Inflammatory macrophage treated with lipopolysaccharide for 1 hour (primary cell): ENCODE measurements at regions not wholly inside any gene's neighbourhood (a gene's known extent, or its start where the extent isn't known, plus 50 kb on each side); places are given as distances from the start of the nearest gene placed in this dataset.

Experiments used
- DNase-seq, 2 donors: peaks; one replicate each; pipeline ENCODE4 v3.0.0-alpha.2; 2020 to 2022

- DNase-seq: no peak
Observed at GRCh38 chr9:23215688-23216087, 610.4 kb downstream of the ELAVL2 start.

- DNase-seq: no peak
Observed at GRCh38 chr9:23219471-23219870, 606.6 kb downstream of the ELAVL2 start.

- DNase-seq: no peak
Observed at GRCh38 chr9:23220171-23220570, 605.9 kb downstream of the ELAVL2 start.

- no peak for DNase-seq
Observed at GRCh38 chr9:23220957-23221356, 605.1 kb downstream of the ELAVL2 start.

GRCh38 chr9:23229890-23230317 is 596.1 kb downstream of the ELAVL2 start:
- DNase-seq: no peak

GRCh38 chr9:23232831-23233230 is 593.2 kb downstream of the ELAVL2 start:
- no peak for DNase-seq

- no peak for DNase-seq
Observed at GRCh38 chr9:23243523-23243922, 582.5 kb downstream of the ELAVL2 start.

- no peak for DNase-seq
Observed at GRCh38 chr9:23245067-23245466, 581.0 kb downstream of the ELAVL2 start.

- no peak for DNase-seq
Observed at GRCh38 chr9:23254404-23255184, 571.4 kb downstream of the ELAVL2 start.

- DNase-seq: no peak
Observed at GRCh38 chr9:23255346-23255745, 570.7 kb downstream of the ELAVL2 start.

GRCh38 chr9:23258569-23258968 is 567.5 kb downstream of the ELAVL2 start:
- DNase-seq: no peak

GRCh38 chr9:23278561-23278960 is 547.5 kb downstream of the ELAVL2 start:
- DNase-seq: no peak

- no peak for DNase-seq
Observed at GRCh38 chr9:23287390-23287789, 538.6 kb downstream of the ELAVL2 start.

GRCh38 chr9:23288545-23288944 is 537.5 kb downstream of the ELAVL2 start:
- DNase-seq: no peak

- DNase-seq: no peak
Observed at GRCh38 chr9:23290973-23291372, 535.1 kb downstream of the ELAVL2 start.

- DNase-seq: no peak
Observed at GRCh38 chr9:23302281-23302680, 523.8 kb downstream of the ELAVL2 start.

GRCh38 chr9:23306731-23307130 is 519.3 kb downstream of the ELAVL2 start:
- DNase-seq: no peak

- no peak for DNase-seq
Observed at GRCh38 chr9:23307731-23308513, 518.1 kb downstream of the ELAVL2 start.

- DNase-seq: no peak
Observed at GRCh38 chr9:23309800-23310199, 516.2 kb downstream of the ELAVL2 start.

- no peak for DNase-seq
Observed at GRCh38 chr9:23314247-23314646, 511.8 kb downstream of the ELAVL2 start.

GRCh38 chr9:23319092-23319491 is 506.9 kb downstream of the ELAVL2 start:
- DNase-seq: no peak

- no peak for DNase-seq
Observed at GRCh38 chr9:23321049-23321448, 505.0 kb downstream of the ELAVL2 start.

GRCh38 chr9:23322392-23322791 is 503.6 kb downstream of the ELAVL2 start:
- no peak for DNase-seq

GRCh38 chr9:23324511-23324910 is 501.5 kb downstream of the ELAVL2 start:
- DNase-seq: no peak
